HEK293 (cell line): ENCODE measurements at regions not wholly inside any gene's neighbourhood (a gene's known extent, or its start where the extent isn't known, plus 50 kb on each side); places are given as distances from the start of the nearest gene placed in this dataset.

Source experiments
- CTCF ChIA-PET: fragments of 350-600 bp; formaldehyde crosslinking; extraction: SDS; loops from one replicate; lab custom pipeline; 2021; ENCODE audit warnings: antibody characterized with exemption; lab: Yijun Ruan, JAX
- POLR2A ChIA-PET: fragments of 300-600 bp; formaldehyde crosslinking; extraction: SDS; loops from one replicate; lab custom pipeline; 2020; ENCODE audit warnings: antibody characterized with exemption, inconsistent platforms; lab: Yijun Ruan, JAX
- H3K27ac ChIP-seq: fragments of 200-500 bp; sonication (Bioruptor generic); 2 replicates; pipeline ENCODE4 v1.5.1; 2014; ENCODE audit warnings: low read depth, low read length, control low read depth, inconsistent platforms; ENCODE audit errors: extremely low read depth
- H3K36me3 ChIP-seq, 2 experiments: fragments of 200-500 bp in 1 of 2; sonication (Bioruptor generic) in 1 of 2; 1 replicate in 1 of 2; 2 replicates in 1 of 2; pipeline ENCODE4 v1.5.1; 2014 to 2017; ENCODE audit warnings: inconsistent platforms in 2 of 2, low read length in 2 of 2; ENCODE audit not compliant: control insufficient read depth in 2 of 2, insufficient read depth in 1 of 2
- H3K4me1 ChIP-seq: fragments of 200-500 bp; sonication (Bioruptor generic); 2 replicates; pipeline ENCODE4 v1.5.1; 2014; ENCODE audit warnings: mild to moderate bottlenecking, low read length, inconsistent platforms; ENCODE audit not compliant: control insufficient read depth, insufficient read depth
- H3K4me3 ChIP-seq: 2 replicates; pipeline ENCODE4 v1.5.1; 2011; ENCODE audit warnings: low read depth, mild to moderate bottlenecking, control low read depth, low read length, moderate library complexity
- H3K9me3 ChIP-seq: fragments of 200-500 bp; sonication (Bioruptor generic); 2 replicates; pipeline ENCODE4 v1.5.1; 2014; ENCODE audit warnings: low read depth, low read length, inconsistent platforms; ENCODE audit not compliant: control insufficient read depth, insufficient read depth
- KLF9 ChIP-seq: fragments of 450-650 bp; formaldehyde crosslinking; IDR thresholded peaks from 2 replicates; pipeline ENCODE4 v1.5.1; 2016; ENCODE audit warnings: missing biosample characterization, missing genetic modification characterization, low read depth
- PRDM10 ChIP-seq: fragments of 450-650 bp; formaldehyde crosslinking; IDR thresholded peaks from 2 replicates; pipeline ENCODE4 v1.5.1; 2016; ENCODE audit warnings: missing biosample characterization, missing genetic modification characterization
- SP3 ChIP-seq: fragments of 450-650 bp; formaldehyde crosslinking; IDR thresholded peaks from 2 replicates; pipeline ENCODE4 v1.5.1; 2016; ENCODE audit warnings: missing biosample characterization, missing genetic modification characterization
- TSHZ1 ChIP-seq: fragments of 450-650 bp; formaldehyde crosslinking; IDR thresholded peaks from 2 replicates; pipeline ENCODE4 v1.5.1; 2016; ENCODE audit warnings: missing biosample characterization, missing genetic modification characterization, borderline replicate concordance
- ZFP41 ChIP-seq: fragments of 450-650 bp; formaldehyde crosslinking; IDR thresholded peaks from 2 replicates; pipeline ENCODE4 v1.5.1; 2016; ENCODE audit warnings: missing biosample characterization, missing genetic modification characterization, borderline replicate concordance
- ZNF174 ChIP-seq: fragments of 450-650 bp; formaldehyde crosslinking; IDR thresholded peaks from 2 replicates; pipeline ENCODE4 v1.5.0; 2017; ENCODE audit warnings: missing biosample characterization, mild to moderate bottlenecking, missing genetic modification characterization
- ZNF175 ChIP-seq: fragments of 450-650 bp; formaldehyde crosslinking; IDR thresholded peaks from 2 replicates; pipeline ENCODE4 v1.5.1; 2016; ENCODE audit warnings: missing biosample characterization, missing genetic modification characterization
- ZNF248 ChIP-seq: fragments of 450-650 bp; formaldehyde crosslinking; IDR thresholded peaks from 2 replicates; pipeline ENCODE4 v1.5.1; 2017; ENCODE audit warnings: missing biosample characterization, missing genetic modification characterization
- ZNF274 ChIP-seq, 2 experiments: fragments of 200-500 bp in 1 of 2; fragments of 450-650 bp in 1 of 2; sonication (Bioruptor generic) in 1 of 2; formaldehyde crosslinking in 1 of 2; IDR thresholded peaks; 2 replicates each; pipeline versions ENCODE4 v1.5.1 to v1.6.1; 2014 to 2016; ENCODE audit warnings: borderline replicate concordance in 1 of 2, inconsistent platforms in 1 of 2, low read length in 1 of 2, missing biosample characterization in 1 of 2, missing genetic modification characterization in 1 of 2
- ZNF394 ChIP-seq: fragments of 450-650 bp; formaldehyde crosslinking; IDR thresholded peaks from 2 replicates; pipeline ENCODE4 v1.5.1; 2016; ENCODE audit warnings: missing biosample characterization, missing genetic modification characterization, mild to moderate bottlenecking, moderate library complexity, borderline replicate concordance
- ZNF510 ChIP-seq: fragments of 450-650 bp; formaldehyde crosslinking; IDR thresholded peaks from 2 replicates; pipeline ENCODE4 v1.5.1; 2018; ENCODE audit warnings: mild to moderate bottlenecking, missing genetic modification characterization, missing biosample characterization; ENCODE audit not compliant: insufficient replicate concordance
- ZNF660 ChIP-seq: fragments of 450-650 bp; IDR thresholded peaks from 2 replicates; pipeline ENCODE4 v1.5.1; 2018; ENCODE audit warnings: missing biosample characterization, mild to moderate bottlenecking, missing genetic modification characterization
- ZNF843 ChIP-seq: fragments of 450-650 bp; formaldehyde crosslinking; IDR thresholded peaks from 2 replicates; pipeline ENCODE4 v1.5.1; 2016; ENCODE audit warnings: missing biosample characterization, missing genetic modification characterization

- TF ChIP-seq PRDM10 (no peak), ZFP41 (tag by site-specific recombination) (no peak)
These were observed 461.7 kb upstream of the DYNLRB2 start (continued) for GRCh38 chr16:80079072-80079471.

GRCh38 chr16:80077696-80078095 lies 463.1 kb upstream of the DYNLRB2 start:
- TF ChIP-seq ZNF660 (tag by site-specific recombination) (no peak), ZNF843 (no peak), ZNF248 (tag by site-specific recombination) (no peak), TSHZ1 (tag by site-specific recombination) (no peak), ZNF175 (tag by site-specific recombination) (no peak), SP3 (tag by site-specific recombination) (no peak)
- no peaks in the 10 kb centered on the region for H3K9me3 ChIP-seq
- no peak overlapping the region for H3K27ac ChIP-seq
- ChIA-PET CTCF (interaction anchor here (0.8 kb wide), 1 partner anchor 476 kb away, joined by 5 read pairs; no protein-coding TSS in a partner anchor), POLR2A (no interaction called here)
- H3K4me3 ChIP-seq: no peak overlapping the region
- no peaks in the 10 kb centered on the region for H3K36me3 ChIP-seq
- H3K4me1 ChIP-seq: no peaks in the 10 kb centered on the region

GRCh38 chr16:80074329-80074728 lies 466.5 kb upstream of the DYNLRB2 start:
- H3K36me3 ChIP-seq: no peaks in the 10 kb centered on the region
- TF ChIP-seq ZNF394 (tag by site-specific recombination): no peak
- no peak for TF ChIP-seq ZNF274 (IDR thresholded peaks at IDR 0.05; ENCODE audit: low read length)
- no peak for TF ChIP-seq ZNF274 (tag by site-specific recombination; IDR thresholded peaks at IDR 0.05; ENCODE audit: borderline replicate concordance)
- no peak for TF ChIP-seq ZNF174 (tag by site-specific recombination)
- TF ChIP-seq KLF9: no peak
- TF ChIP-seq ZNF510 (tag by site-specific recombination): no peak
- H3K4me3 ChIP-seq: no peak overlapping the region
- CTCF ChIA-PET: no interaction called here
- H3K27ac ChIP-seq: no peak overlapping the region
- POLR2A ChIA-PET: no interaction called here
- H3K4me1 ChIP-seq: no peaks in the 10 kb centered on the region
- H3K9me3 ChIP-seq: no peaks in the 10 kb centered on the region
